Suprapubic skin (tissue), 4 donors: ENCODE measurements at regions not wholly inside any gene's neighbourhood (a gene's known extent, or its start where the extent isn't known, plus 50 kb on each side); places are given as distances from the start of the nearest gene placed in this dataset.
"Not testable (repeated sequence)": the region's sequence is repeated elsewhere in the genome, so short reads cannot be mapped to it uniquely, and the experiment has no call there.

ENCODE experiments used
- DNase-seq, 2 donors: peaks; one replicate each; pipeline ENCODE4 v3.0.0-alpha.2; 2019; ENCODE audit warnings: low spot score in 2 of 2
- H3K27ac ChIP-seq: fragments of 200-600 bp; sonication (generic); one replicate; pipeline ENCODE4 v1.5.1; 2019
- H3K27me3 ChIP-seq: fragments of 200-600 bp; sonication (generic); one replicate; pipeline ENCODE4 v1.5.1; 2019
- H3K36me3 ChIP-seq: fragments of 200-600 bp; sonication (generic); one replicate; pipeline ENCODE4 v1.5.1; 2019
- H3K4me1 ChIP-seq: fragments of 200-600 bp; sonication (generic); one replicate; pipeline ENCODE4 v1.5.1; 2019
- H3K4me3 ChIP-seq: fragments of 200-600 bp; sonication (generic); one replicate; pipeline ENCODE4 v1.5.1; 2019; ENCODE audit warnings: mild to moderate bottlenecking
- H3K9me3 ChIP-seq: fragments of 200-600 bp; sonication (generic); one replicate; pipeline ENCODE4 v1.5.1; 2019
- CTCF ChIP-seq, 2 donors: fragments of 200-600 bp in 1 of 2; fragments of 450-650 bp in 1 of 2; sonication (generic) in 1 of 2; IDR thresholded peaks; one replicate each; pipeline ENCODE4 v1.5.1; 2016 to 2019; ENCODE audit warnings: antibody characterized with exemption in 2 of 2, mild to moderate bottlenecking in 1 of 2, moderate library complexity in 1 of 2
- EP300 ChIP-seq: sonication (generic); formaldehyde crosslinking; IDR thresholded peaks from one replicate; pipeline ENCODE4 v1.6.1; 2017; ENCODE audit warnings: antibody characterized with exemption
- POLR2A ChIP-seq, 2 donors: fragments of 450-650 bp; IDR thresholded peaks; one replicate each; pipeline ENCODE4 v1.6.1; 2017; ENCODE audit warnings: antibody characterized with exemption in 2 of 2, mild to moderate bottlenecking in 2 of 2, moderate library complexity in 2 of 2
- POLR2AphosphoS5 ChIP-seq, 3 donors: sonication (generic); formaldehyde crosslinking; IDR thresholded peaks; one replicate each; pipeline ENCODE4 v1.6.1; 2017; ENCODE audit warnings: antibody characterized with exemption in 3 of 3
- WGBS: methylation state at CpG from one replicate; pipeline ENCODE4 v1.1.5; 2018; 5-methylcytosine and 5-hydroxymethylcytosine counted together

DNA sequence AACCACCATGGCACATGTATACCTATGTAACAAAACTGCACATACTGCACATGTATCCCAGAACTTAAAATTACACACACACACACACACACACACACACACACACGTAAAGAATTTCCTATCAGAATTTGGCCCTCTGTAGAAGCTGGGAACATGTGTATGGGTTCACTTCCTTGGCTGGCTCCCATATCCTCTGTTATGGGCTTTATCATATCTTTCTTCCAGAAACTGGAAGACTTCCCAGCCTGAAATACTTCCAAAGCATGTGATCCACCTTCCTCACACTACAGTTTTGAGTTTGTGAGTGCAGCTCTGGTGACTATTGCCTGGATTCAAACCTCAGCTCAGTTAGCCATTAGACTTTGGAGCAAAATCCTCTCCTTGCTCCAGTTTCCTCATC is 78.6 kb upstream of the GDNF start:
- TF ChIP-seq EP300 = no peak
- no peak for TF ChIP-seq POLR2AphosphoS5 (IDR thresholded peaks at IDR 0.05)
- no peak for TF ChIP-seq CTCF (IDR thresholded peaks at IDR 0.05)
- no peak for TF ChIP-seq POLR2A (IDR thresholded peaks at IDR 0.05)
- H3K9me3 ChIP-seq = no peaks in the 10 kb centered on the region
- H3K27me3 ChIP-seq = peaks cover 13% of the 10 kb centered on the region
- H3K36me3 ChIP-seq = no peaks in the 10 kb centered on the region
- no peak for DNase-seq
- H3K27ac ChIP-seq = no peak overlapping the region
- no peak overlapping the region for H3K4me3 ChIP-seq
- 29% methylated on average over 1 of the region's 1 CpG for whole genome bisulfite sequencing
- H3K4me1 ChIP-seq = no peaks in the 10 kb centered on the region

DNA sequence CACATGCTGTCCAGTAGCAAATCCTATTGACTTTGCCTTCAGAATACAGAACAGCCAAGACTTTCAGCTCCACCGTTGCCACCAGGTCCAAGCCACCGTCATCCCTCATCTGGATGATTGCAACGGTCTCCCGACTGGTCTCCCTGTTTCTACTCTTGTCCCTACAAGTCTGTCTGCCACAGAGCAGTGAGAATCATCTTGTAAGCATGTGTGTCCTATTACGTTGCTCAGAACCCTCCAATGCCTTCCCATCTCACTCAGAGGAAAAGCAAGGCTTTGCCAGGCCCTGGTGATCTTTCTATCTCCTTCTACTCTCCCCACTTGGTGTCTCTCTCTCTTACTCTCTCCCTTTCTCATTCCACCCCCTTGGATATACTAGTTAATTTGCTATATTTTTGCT is 76.7 kb upstream of the GDNF start:
- Histone ChIP-seq H3K9me3 (no peaks in the 10 kb centered on the region), H3K27me3 (peaks cover 19% of the 10 kb centered on the region), H3K4me3 (no peak overlapping the region), H3K27ac (no peak overlapping the region), H3K4me1 (no peaks in the 10 kb centered on the region), H3K36me3 (no peaks in the 10 kb centered on the region)
- 62% methylated on average over 5 of the region's 5 CpGs for WGBS
- TF ChIP-seq EP300 = no peak
- no peak for TF ChIP-seq POLR2AphosphoS5 (IDR thresholded peaks at IDR 0.05)
- TF ChIP-seq POLR2A (IDR thresholded peaks at IDR 0.05) = no peak
- TF ChIP-seq CTCF (IDR thresholded peaks at IDR 0.05) = no peak
- no peak for DNase-seq

DNA sequence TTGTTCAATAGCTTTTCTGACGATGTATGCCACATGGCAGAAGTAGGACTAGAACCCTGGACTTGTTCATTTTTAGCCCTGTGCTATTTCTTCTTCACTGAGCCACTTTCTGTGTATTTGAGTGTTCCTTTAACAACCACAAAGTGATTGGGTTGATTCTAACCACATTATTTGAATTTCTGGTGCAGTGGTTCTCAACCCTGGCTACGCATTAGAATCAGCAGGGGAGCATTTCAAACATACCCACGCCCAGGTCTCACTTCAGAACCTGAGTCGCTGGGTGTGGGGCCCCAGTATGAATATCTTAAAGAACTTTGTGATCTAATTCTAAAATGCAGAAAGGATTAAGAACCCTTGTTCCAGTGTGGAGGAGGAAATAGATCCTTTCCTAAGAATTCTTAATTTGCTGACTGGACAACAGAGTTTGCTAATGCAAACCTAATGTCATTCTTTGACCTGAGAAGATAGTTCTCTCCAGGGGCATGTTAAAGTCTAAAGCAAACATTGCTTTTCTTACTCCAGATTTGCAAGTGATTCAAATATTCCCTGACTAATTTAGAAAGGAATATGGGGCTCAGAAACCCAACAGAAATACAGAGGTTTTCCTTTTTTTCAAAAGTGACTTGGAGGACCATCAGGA is 75.4 kb upstream of the GDNF start:
- H3K4me3 ChIP-seq = no peak overlapping the region
- H3K9me3 ChIP-seq = no peaks in the 10 kb centered on the region
- WGBS = 75% methylated on average over 4 of the region's 4 CpGs
- no peak for DNase-seq
- H3K27ac ChIP-seq = no peak overlapping the region
- no peaks in the 10 kb centered on the region for H3K4me1 ChIP-seq
- peaks cover 16% of the 10 kb centered on the region for H3K27me3 ChIP-seq
- H3K36me3 ChIP-seq = no peaks in the 10 kb centered on the region
- TF ChIP-seq CTCF (IDR thresholded peaks at IDR 0.05) (no peak), EP300 (no peak)

DNA sequence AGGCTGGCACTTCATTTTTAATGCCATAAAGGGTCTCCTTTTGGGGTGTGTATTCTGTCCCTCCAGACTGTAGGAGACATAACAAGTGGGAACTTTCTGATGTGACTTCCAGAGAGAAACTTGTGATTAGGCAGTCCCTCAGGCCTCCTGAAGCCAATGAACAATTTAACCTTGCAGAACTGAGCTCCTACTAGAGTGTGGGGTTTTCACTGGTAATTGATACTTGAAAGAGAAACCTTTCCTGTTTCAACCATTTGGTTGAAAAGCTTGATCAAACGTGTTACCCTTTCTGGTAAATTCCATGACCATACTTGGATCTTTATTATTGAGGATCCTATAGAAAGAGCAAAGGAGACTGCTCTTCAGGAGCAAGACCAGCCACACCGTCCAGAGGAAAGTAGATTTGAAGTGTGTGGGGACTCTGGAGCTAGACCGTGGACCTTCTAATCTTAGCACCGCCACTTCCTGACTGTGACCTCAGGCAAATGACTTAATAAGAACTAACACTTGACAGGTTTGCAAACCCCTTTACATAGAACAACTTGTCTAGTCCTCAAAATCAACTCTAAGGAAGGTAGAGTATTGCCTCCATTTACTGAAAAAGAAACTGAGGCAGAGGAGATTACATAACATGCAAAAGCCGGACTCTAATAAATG is 69.9 kb upstream of the GDNF start:
- 69% methylated on average over 5 of the region's 5 CpGs for WGBS
- not testable (repeated sequence) for H3K36me3 ChIP-seq, H3K4me1 ChIP-seq, H3K9me3 ChIP-seq, H3K4me3 ChIP-seq, DNase-seq, H3K27ac ChIP-seq
- H3K27me3 ChIP-seq = peaks cover 30% of the 10 kb centered on the region

- peaks cover 26% of the 10 kb centered on the region for H3K27me3 ChIP-seq
- 70% methylated on average over 2 of the region's 2 CpGs for WGBS
- no peak overlapping the region for H3K27ac ChIP-seq
- DNase-seq = no peak
- no peak overlapping the region for H3K4me3 ChIP-seq
- no peaks in the 10 kb centered on the region for H3K4me1 ChIP-seq
- no peaks in the 10 kb centered on the region for H3K36me3 ChIP-seq
- H3K9me3 ChIP-seq = no peaks in the 10 kb centered on the region
- no peak for TF ChIP-seq POLR2AphosphoS5 (IDR thresholded peaks at IDR 0.05)
- no peak for TF ChIP-seq POLR2A (IDR thresholded peaks at IDR 0.05)
Measured at GRCh38 chr5:37906416-37906815, 66.6 kb upstream of the GDNF start.

DNA sequence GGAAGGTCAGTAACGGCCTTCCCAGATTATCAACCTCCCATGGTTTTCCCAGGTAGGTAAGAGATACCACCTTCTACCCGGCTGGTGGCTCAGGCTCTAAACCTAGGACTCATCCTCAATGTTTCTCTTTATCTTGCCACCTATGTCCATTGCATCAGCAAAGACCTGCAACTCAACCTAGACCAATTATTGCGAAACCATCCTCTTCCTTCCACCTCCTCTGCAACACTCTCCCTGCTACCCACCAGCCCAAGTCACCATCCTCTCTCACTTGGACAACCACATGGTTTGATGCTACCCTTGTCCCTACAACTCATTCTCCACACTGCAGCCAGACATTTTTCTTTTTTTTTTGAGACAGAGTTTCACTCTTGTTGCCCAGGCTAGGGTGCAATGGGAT is 65.4 kb upstream of the GDNF start:
- no peaks in the 10 kb centered on the region for H3K36me3 ChIP-seq
- no peak overlapping the region for H3K27ac ChIP-seq
- no peaks in the 10 kb centered on the region for H3K9me3 ChIP-seq
- no peak for TF ChIP-seq EP300
- TF ChIP-seq POLR2AphosphoS5 (IDR thresholded peaks at IDR 0.05) = no peak
- TF ChIP-seq POLR2A (IDR thresholded peaks at IDR 0.05) = no peak
- no peak for TF ChIP-seq CTCF (IDR thresholded peaks at IDR 0.05)
- H3K4me3 ChIP-seq = no peak overlapping the region
- 92% methylated on average over 3 of the region's 3 CpGs for WGBS
- no peaks in the 10 kb centered on the region for H3K4me1 ChIP-seq
- DNase-seq = no peak
- H3K27me3 ChIP-seq = peaks cover 26% of the 10 kb centered on the region
